HG02571 (cell line): ENCODE measurements at regions not wholly inside any gene's neighbourhood (a gene's known extent, or its start where the extent isn't known, plus 50 kb on each side); places are given as distances from the start of the nearest gene placed in this dataset.
"Not testable (repeated sequence)": the region's sequence is repeated elsewhere in the genome, so short reads cannot be mapped to it uniquely, and the experiment has no call there.

Source experiments
- ATAC-seq: cut with Tn5 transposase; IDR thresholded peaks from one replicate; pipeline ENCODE4 v1.9.1; 2021; ENCODE audit warnings: mild to moderate bottlenecking, moderate library complexity; ENCODE audit not compliant: unreplicated experiment

GRCh38 chr4:154907345-154908045, 126.4 kb downstream of the RBM46 start:
- not testable (repeated sequence) for ATAC-seq

DNA sequence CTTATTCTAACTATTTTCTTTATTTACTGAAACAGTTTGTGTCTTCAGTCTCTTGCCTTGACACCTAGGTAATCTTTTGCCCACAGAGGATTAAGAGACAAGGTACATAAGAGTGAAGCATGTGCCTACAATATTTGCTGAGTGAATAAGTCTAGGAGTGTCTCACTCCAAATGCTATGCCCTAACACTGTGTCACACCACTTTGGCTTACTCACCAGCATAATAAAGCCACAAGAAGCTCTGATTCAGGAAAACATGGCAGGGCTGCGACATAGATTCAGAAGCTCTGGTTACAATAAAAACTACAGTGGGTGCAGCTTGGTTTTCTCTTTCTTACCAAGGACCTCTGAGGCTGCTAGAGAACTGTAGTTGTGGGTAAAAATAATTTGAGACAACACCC, 127.1 kb downstream of the RBM46 start:
- no peak for ATAC-seq

GRCh38 chr4:154911097-154911496, 130.0 kb downstream of the RBM46 start:
- ATAC-seq = no peak

- ATAC-seq = no peak
Observed at GRCh38 chr4:154911608-154912098, 130.6 kb downstream of the RBM46 start.

- ATAC-seq = no peak
Observed at GRCh38 chr4:154916068-154916467, 135.0 kb downstream of the RBM46 start.

DNA sequence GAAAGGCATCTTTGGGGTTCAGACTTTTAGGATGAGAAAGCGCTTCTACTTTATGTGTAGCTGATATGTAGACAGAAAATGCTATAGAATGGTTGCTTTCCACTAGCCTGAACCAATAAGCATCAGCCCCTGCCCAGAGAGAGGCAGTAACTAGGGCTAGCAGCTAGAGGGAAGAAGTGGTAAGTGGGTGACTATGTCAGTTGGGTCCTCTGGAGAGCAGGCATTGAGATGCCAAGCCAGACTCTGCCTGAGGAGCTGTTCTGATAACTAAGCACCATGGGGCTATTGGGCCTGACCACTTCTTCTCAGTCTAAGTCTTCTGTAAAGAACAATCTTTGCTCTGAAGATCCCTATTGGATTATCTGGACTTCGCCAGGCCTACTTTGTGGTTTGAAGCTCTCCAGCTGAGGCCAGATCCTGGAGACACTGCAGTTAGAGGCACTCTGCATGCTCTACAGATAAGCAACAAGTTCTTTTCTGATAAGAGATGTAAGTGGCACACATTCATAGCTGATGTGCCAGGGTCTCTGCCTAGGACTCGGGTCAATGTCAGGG, 146.1 kb downstream of the RBM46 start:
- no peak for ATAC-seq

- ATAC-seq = no peak
Observed at GRCh38 chr4:154928640-154929257, 147.7 kb downstream of the RBM46 start.

GRCh38 chr4:154936873-154937272, 155.8 kb downstream of the RBM46 start:
- ATAC-seq = no peak

- no peak for ATAC-seq
Observed at GRCh38 chr4:154939851-154940250, 158.8 kb downstream of the RBM46 start.

DNA sequence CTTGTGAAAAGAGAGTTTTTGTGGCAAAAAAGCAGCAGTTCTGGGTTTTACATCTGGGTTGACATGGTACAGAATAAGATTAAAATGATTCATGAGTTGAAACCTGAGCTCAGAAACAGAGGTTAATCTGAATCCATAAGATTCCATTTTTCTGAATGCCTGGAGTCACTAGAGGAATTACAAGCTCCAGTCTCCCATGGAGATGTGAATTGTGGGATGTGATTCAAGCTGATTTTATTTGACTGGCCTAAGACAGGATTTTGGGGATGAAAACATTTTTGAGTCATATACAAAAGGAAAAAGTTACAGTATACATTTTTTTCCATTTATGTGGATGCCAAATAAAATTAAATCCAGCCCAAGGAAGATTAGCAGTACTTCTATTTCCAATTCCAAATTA, 161.1 kb downstream of the RBM46 start:
- ATAC-seq = no peak

GRCh38 chr4:154944996-154945395, 163.9 kb downstream of the RBM46 start:
- no peak for ATAC-seq

DNA sequence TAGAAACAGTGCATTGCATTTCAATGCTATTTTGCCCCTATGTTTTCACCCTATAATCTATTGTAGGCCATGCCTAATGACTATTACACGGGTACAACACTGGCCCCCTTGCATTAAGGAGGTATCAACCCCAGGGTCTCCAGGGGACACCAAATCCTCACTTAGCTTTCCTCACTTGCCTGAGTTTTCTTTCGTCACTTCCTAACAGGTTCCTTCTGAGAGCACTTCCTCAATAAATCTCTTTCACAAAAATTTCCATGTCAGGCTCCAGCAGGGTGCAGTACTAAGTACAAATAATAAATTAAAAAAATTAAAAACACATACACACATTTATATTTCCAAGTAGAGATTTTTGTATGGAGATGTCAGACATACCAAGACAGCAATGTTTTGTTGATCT, 165.0 kb downstream of the RBM46 start:
- ATAC-seq = no peak

GRCh38 chr4:154953691-154954090, 172.6 kb downstream of the RBM46 start:
- ATAC-seq = no peak

DNA sequence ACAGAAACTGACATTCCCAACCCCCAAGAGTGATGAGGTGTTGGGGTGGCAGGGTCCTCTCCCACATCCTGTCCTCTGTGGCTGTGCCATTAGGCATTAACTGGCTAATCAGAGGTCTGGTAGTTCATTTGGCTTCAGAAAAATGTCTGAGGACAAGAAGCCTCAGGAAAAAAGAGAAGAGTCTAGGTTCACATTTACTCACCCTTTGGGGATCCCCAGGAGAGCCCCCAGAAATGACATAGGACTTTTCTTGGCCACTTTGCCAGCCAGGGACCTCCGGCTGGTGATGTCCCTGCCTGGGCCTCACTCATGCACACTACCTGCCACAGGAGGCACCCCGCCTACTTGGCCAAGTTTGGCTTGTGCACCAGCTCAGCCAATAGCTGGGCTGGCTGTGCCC, 173.0 kb downstream of the RBM46 start:
- ATAC-seq = no peak

DNA sequence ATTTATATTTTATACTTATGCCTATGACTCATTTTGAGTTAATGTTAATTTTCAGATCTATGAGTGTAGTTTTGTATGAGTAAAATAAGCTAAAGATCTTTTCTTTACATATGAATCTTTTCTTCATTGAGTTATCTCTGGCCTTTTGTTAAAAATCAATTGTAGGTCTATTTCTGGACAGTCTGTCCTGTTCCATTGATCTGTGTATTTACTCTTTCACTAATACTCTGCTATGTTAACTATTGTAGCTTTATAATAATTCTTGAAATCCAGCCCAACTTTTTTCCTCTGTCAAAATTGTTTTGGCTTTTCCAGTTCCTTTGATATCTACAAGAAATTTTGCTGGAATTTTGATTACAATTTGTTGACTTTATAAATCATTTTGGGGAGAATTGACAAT, 177.0 kb downstream of the RBM46 start:
- ATAC-seq = no peak

DNA sequence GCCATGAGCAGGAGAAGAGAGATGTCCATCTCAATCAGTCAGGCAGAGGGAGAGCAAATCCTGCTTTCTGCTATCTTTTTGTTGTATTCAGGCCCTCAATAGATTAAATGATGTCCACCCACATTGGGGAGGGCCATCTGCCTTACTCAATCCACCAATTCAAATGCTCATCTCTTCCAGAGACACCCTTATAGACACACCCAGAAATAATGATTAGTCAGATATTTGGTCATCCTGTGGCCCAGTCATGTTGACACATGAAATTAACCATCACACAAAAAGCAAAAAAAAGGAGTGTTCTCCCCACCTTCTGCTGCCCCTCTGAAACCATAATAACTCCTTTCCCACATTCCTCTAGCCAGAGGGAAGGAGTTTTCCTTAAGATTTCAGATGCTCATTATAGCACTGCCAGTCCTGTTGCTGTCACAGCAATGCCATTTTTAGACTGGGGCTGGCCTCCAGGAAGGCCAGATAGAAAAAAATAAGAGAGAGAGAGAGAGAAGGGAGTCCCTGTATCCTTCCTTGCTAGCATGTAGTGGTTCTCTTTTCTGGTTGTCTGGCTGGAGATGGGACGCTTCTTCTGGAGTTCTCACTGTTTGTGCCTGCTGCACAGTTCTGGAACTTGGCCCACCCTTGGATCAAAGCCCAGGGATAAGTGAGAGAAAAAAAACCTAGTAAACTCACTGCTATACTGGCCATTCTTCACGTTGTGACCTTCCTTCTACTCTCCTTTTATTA, 177.7 kb downstream of the RBM46 start:
- no peak for ATAC-seq

DNA sequence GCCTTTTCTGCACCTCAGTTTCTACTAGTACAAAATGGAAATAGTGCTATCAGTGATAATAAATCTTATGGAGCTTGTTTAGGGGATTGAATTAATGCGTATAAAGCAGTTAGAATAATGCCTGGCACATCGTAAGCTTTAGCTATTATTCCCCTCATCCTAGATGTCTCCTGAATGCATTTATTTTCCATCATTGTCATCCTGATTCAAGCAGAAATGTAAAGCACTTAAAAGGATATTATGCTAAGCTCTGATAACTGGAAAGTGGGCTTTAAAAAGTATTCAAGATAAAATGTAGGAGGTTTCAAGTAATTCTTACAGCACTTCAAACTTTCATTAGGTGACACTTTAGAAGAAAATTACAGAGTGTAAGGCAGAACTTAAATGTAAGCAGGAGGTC, 178.7 kb downstream of the RBM46 start:
- no peak for ATAC-seq

DNA sequence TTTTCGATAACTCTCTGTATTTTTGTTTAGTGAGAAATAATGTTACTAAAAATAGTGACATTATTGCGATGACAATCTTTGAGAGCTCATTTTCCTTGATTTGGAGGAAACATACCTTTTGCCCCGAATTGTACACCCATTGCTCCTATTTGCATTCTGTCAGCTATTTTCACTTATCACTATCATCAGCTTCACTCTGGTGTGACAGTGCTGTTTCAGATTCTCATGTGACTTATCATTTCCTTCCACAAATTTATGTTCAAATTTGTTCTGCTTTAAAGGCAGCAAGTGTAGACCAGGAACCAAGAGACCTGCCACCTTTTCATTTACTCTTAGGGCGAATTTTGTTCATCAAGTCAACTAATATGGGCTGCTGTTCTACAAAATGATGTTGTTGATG, 179.4 kb downstream of the RBM46 start:
- no peak for ATAC-seq

DNA sequence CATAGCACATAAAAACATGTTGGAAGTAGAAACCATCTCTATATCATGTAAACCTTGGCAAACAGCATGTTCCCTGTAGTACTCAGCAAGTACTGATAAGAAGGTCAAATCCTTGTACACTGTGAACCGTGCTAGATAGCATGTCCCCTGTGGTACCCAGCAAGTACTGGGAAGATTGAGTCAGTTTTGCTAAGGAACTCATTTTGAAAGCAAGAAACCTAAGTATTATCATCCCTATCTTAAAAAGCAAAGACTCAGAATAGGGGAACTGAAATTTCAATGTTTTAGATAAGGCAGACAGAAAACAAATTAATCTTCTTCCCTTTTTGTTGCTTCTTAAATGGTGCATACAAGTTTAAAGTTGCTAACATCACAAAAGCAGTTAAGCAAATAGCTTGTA, 180.2 kb downstream of the RBM46 start:
- peak; percentile 97 for ATAC-seq

GRCh38 chr4:154973244-154974035, 192.4 kb downstream of the RBM46 start:
- ATAC-seq = no peak

- no peak for ATAC-seq
Observed at GRCh38 chr4:154977228-154977627, 196.2 kb downstream of the RBM46 start.
